GM12878 (cell line): ENCODE measurements at regions not wholly inside any gene's neighbourhood (a gene's known extent, or its start where the extent isn't known, plus 50 kb on each side); places are given as distances from the start of the nearest gene placed in this dataset.

Source experiments
- ATAC-seq: fragments of 200-7000 bp; cut with Tn5 transposase; 3 replicates; pipeline ENCODE4 v1.9.1; 2020; ENCODE audit warnings: mild to moderate bottlenecking, moderate library complexity
- BruUV-seq: library from RNA; stranded (reverse); fragments of 400-500 nt; replicated peaks from 2 replicates; lab custom pipeline; 2021; lab: Mats Ljungman, UMichigan
- CTCF ChIA-PET: fragments of 300-600 bp; sonication (Branson Sonifier 250); formaldehyde crosslinking; extraction: SDS; loops from one replicate; lab custom pipeline; 2021; ENCODE audit warnings: inconsistent platforms; lab: Yijun Ruan, JAX
- POLR2A ChIA-PET: fragments of 350-600 bp; formaldehyde crosslinking; extraction: SDS; loops from one replicate; lab custom pipeline; 2021; ENCODE audit warnings: inconsistent platforms; lab: Charles Lee
- RAD21 ChIA-PET: fragments of 300-600 bp; sonication (Branson Sonifier 250); formaldehyde crosslinking; loops from one replicate; lab custom pipeline; 2023; ENCODE audit warnings: antibody characterized with exemption; ENCODE audit not compliant: unreplicated experiment; lab: Charles Lee
- SMC1A ChIA-PET: fragments of 300-600 bp; sonication (Branson Sonifier 250); formaldehyde crosslinking; loops from one replicate; lab custom pipeline; 2023; ENCODE audit not compliant: unreplicated experiment, uncharacterized antibody; lab: Charles Lee
- DNase-seq: peaks from one replicate; pipeline ENCODE4 v3.0.0-alpha.2; 2011; ENCODE audit warnings: low read depth, low spot score
- FAIRE-seq: peaks from 3 replicates; lab custom pipeline; 2011; peaks lifted over from hg19 to GRCh38; lab: Jason Lieb, UNC
- H2AFZ ChIP-seq: 2 replicates; pipeline ENCODE4 v1.6.0; 2011; ENCODE audit warnings: low read depth, low read length, control low read depth; ENCODE audit not compliant: control insufficient read depth
- H3K27ac ChIP-seq: 2 replicates; pipeline ENCODE4 v1.5.1; 2011; ENCODE audit warnings: control low read depth; ENCODE audit not compliant: control insufficient read depth, insufficient read depth
- H3K27me3 ChIP-seq, 2 experiments: replicated peaks in 1 of 2; 2 replicates each; pipeline versions ENCODE4 v1.6.0 to v1.6.1; 2011; ENCODE audit warnings: low read length in 1 of 2; ENCODE audit not compliant: control insufficient read depth in 2 of 2, insufficient read depth in 2 of 2
- H3K36me3 ChIP-seq, 2 experiments: 2 replicates each; pipeline ENCODE4 v1.5.1; 2011; ENCODE audit warnings: low read length in 1 of 2; ENCODE audit not compliant: control insufficient read depth in 2 of 2, insufficient read depth in 2 of 2
- H3K4me1 ChIP-seq: 2 replicates; pipeline ENCODE4 v1.6.1; 2011; ENCODE audit warnings: mild to moderate bottlenecking, low read length, moderate library complexity, mixed read lengths; ENCODE audit not compliant: control insufficient read depth, insufficient read depth
- H3K4me2 ChIP-seq: 2 replicates; pipeline ENCODE4 v1.6.0; 2011; ENCODE audit warnings: control low read depth; ENCODE audit not compliant: control insufficient read depth, insufficient read depth
- H3K4me3 ChIP-seq: fragments of 200-600 bp; sonication (generic); 2 replicates; pipeline ENCODE4 v1.5.1; 2016
- H3K79me2 ChIP-seq: 2 replicates; pipeline ENCODE4 v1.6.0; 2011; ENCODE audit warnings: low read length; ENCODE audit not compliant: control insufficient read depth, insufficient read depth
- H3K9ac ChIP-seq: 2 replicates; pipeline ENCODE4 v1.8.0; 2011; ENCODE audit warnings: low read length, control low read depth, mixed read lengths; ENCODE audit not compliant: control insufficient read depth, insufficient read depth
- H3K9me3 ChIP-seq: replicated peaks from 3 replicates; pipeline ENCODE4 v1.5.1; 2011; ENCODE audit warnings: mild to moderate bottlenecking, low read length; ENCODE audit not compliant: control insufficient read depth, insufficient read depth
- H4K20me1 ChIP-seq: 2 replicates; pipeline ENCODE4 v1.6.0; 2011; ENCODE audit not compliant: control insufficient read depth, insufficient read depth
- FOXM1 ChIP-seq: IDR thresholded peaks from 2 replicates; pipeline ENCODE4 v1.6.1; 2012; ENCODE audit warnings: low read depth, mild to moderate bottlenecking, inconsistent platforms, low read length, moderate library complexity
- PRDM15 ChIP-seq: fragments of 450-650 bp; formaldehyde crosslinking; IDR thresholded peaks from 2 replicates; pipeline ENCODE4 v1.4.0; 2020; ENCODE audit warnings: mild to moderate bottlenecking, moderate library complexity
- WGBS: methylation state at CpG from one replicate; pipeline ENCODE4 v1.1.6; 2016; ENCODE audit warnings: low lambda C conversion rate; ENCODE audit not compliant: insufficient replicate concordance, insufficient coverage; ENCODE audit errors: missing lambda C conversion rate; 5-methylcytosine and 5-hydroxymethylcytosine counted together
- in situ Hi-C: fragments of 300-500 bp; cut with MboI; formaldehyde crosslinking; loops from 9 replicates; pipeline ENCODE4 v1.14.3; 2018; ENCODE audit warnings: mixed read lengths
- intact Hi-C: fragments of 100-400 bp; cut with micrococcal nuclease; formaldehyde crosslinking; loops from one replicate; pipeline ENCODE4 v1.14.2; 2022; ENCODE audit not compliant: unreplicated experiment

GRCh38 chr18:31243740-31244512 is 74.0 kb upstream of the DSG1 start:
- FAIRE-seq, result no peak
- CTCF ChIA-PET, result interaction anchor here (1.0 to 3.2 kb wide), 7 partner anchors 9 to 25 kb away, joined by 3 to 11 read pairs (median 4); no protein-coding TSS in a partner anchor
- POLR2A ChIA-PET, result no interaction called here
- DNase-seq, result no peak
- Histone ChIP-seq H3K36me3 (no peaks in the 10 kb centered on the region), H3K27me3 (no peaks in the 10 kb centered on the region), H3K79me2 (no peaks in the 10 kb centered on the region), H3K4me1 (peaks cover 3% of the 10 kb centered on the region; the same call in 1 of the 2 replicates), H2AFZ (peak overlapping the region; percentile 75), H3K4me3 (no peak overlapping the region), H3K9ac (no peak overlapping the region), H4K20me1 (no peaks in the 10 kb centered on the region), H3K4me2 (peak overlapping the region; percentile 45), H3K9me3 (no peaks in the 10 kb centered on the region; the same call in 2 of the 3 replicates), H3K27ac (no peak overlapping the region)
- in situ Hi-C loops (no loop called here), intact Hi-C loops (no loop called here)
- ATAC-seq, result no peak
- no TSS peak for BruUV-seq
- RAD21 ChIA-PET, result interaction anchor here (0.7 to 3.2 kb wide), 5 partner anchors 9 to 37 kb away, joined by 3 to 14 read pairs (median 5); no protein-coding TSS in a partner anchor
- SMC1A ChIA-PET, result interaction anchor here (1.2 to 9.8 kb wide), 8 partner anchors 10 to 29 kb away, joined by 4 to 64 read pairs (median 6); no protein-coding TSS in a partner anchor
- 40% methylated on average over 11 of the region's 11 CpGs for WGBS
- TF ChIP-seq PRDM15, result no peak
- 0 out of 2 replicates have a peak, but pooled peaks have one; percentile 2 for TF ChIP-seq FOXM1
